Kasumi-1 (cell line): ENCODE measurements at regions not wholly inside any gene's neighbourhood (a gene's known extent, or its start where the extent isn't known, plus 50 kb on each side); places are given as distances from the start of the nearest gene placed in this dataset.

Experiments
- DNase-seq, 2 experiments: peaks; one replicate each; lab custom pipeline; 2025; lab: John Stamatoyannopoulos, UW

- DNase-seq = no peak
Observed at GRCh38 chr1:34270181-34270580, 93.5 kb downstream of the C1orf94 start.

GRCh38 chr1:34272152-34272551 lies 95.4 kb downstream of the C1orf94 start:
- DNase-seq = no peak

GRCh38 chr1:34275150-34275549 lies 98.4 kb downstream of the C1orf94 start:
- no peak for DNase-seq

GRCh38 chr1:34276606-34277005 lies 99.9 kb downstream of the C1orf94 start:
- DNase-seq = no peak

- DNase-seq = no peak
Observed at GRCh38 chr1:34277150-34277549, 100.4 kb downstream of the C1orf94 start.

- no peak for DNase-seq
Observed at GRCh38 chr1:34278211-34278610, 101.5 kb downstream of the C1orf94 start.

GRCh38 chr1:34279971-34280370 lies 103.3 kb downstream of the C1orf94 start:
- no peak for DNase-seq

- no peak for DNase-seq
Observed at GRCh38 chr1:34280509-34280908, 103.8 kb downstream of the C1orf94 start.

GRCh38 chr1:34283142-34283541 lies 106.4 kb downstream of the C1orf94 start:
- no peak for DNase-seq

- no peak for DNase-seq
Observed at GRCh38 chr1:34286511-34286910, 109.8 kb downstream of the C1orf94 start.

- DNase-seq = no peak
Observed at GRCh38 chr1:34290831-34291230, 114.1 kb downstream of the C1orf94 start.

- DNase-seq = no peak
Observed at GRCh38 chr1:34292472-34292871, 115.8 kb downstream of the C1orf94 start.

- DNase-seq = no peak
Observed at GRCh38 chr1:34296059-34296458, 119.4 kb downstream of the C1orf94 start.

GRCh38 chr1:34302798-34303197 lies 126.1 kb downstream of the C1orf94 start:
- DNase-seq = no peak

- no peak for DNase-seq
Observed at GRCh38 chr1:34303218-34303617, 126.5 kb downstream of the C1orf94 start.

- no peak for DNase-seq
Observed at GRCh38 chr1:34306568-34306967, 129.9 kb downstream of the C1orf94 start.

GRCh38 chr1:34312359-34312758 lies 135.7 kb downstream of the C1orf94 start:
- no peak for DNase-seq

- DNase-seq = no peak
Observed at GRCh38 chr1:34315974-34316373, 139.3 kb downstream of the C1orf94 start.

GRCh38 chr1:34316773-34317172 lies 140.1 kb downstream of the C1orf94 start:
- no peak for DNase-seq

- no peak for DNase-seq
Observed at GRCh38 chr1:34319218-34319617, 142.5 kb downstream of the C1orf94 start.

GRCh38 chr1:34320053-34320669 lies 143.5 kb downstream of the C1orf94 start:
- no peak for DNase-seq

GRCh38 chr1:34322969-34323368 lies 146.3 kb downstream of the C1orf94 start:
- DNase-seq = no peak

- no peak for DNase-seq
Observed at GRCh38 chr1:34324879-34325440, 148.3 kb downstream of the C1orf94 start.

- DNase-seq = no peak
Observed at GRCh38 chr1:34328281-34328799, 151.6 kb downstream of the C1orf94 start.
